ENCODE measurements at regions not wholly inside any gene's neighbourhood (a gene's known extent, or its start where the extent isn't known, plus 50 kb on each side); places are given as distances from the start of the nearest gene placed in this dataset.
"Not testable (repeated sequence)": the region's sequence is repeated elsewhere in the genome, so short reads cannot be mapped to it uniquely, and the experiment has no call there.

DNA sequence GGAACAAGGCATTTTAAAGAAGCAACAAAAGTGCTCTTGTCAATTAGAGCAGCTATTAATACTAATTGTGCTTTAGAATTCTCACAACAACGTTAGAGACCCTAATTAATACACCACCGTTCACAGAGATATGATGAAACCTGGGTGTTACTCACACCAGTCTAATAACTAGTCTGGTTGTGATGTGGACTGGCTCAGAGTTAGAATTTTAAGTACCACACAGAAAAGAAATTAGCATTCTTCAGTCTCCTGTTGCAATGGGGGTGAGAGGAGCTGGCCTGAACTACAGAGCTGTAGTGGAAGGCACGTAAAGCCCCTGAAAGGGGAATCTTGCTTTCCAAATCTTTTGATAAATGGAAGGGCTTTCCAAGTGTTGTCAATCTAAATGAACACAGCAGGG, 240.8 kb upstream of the TOX3 start:
- no peak for DNase-seq (ENCODE audit: low spot score)

DNA sequence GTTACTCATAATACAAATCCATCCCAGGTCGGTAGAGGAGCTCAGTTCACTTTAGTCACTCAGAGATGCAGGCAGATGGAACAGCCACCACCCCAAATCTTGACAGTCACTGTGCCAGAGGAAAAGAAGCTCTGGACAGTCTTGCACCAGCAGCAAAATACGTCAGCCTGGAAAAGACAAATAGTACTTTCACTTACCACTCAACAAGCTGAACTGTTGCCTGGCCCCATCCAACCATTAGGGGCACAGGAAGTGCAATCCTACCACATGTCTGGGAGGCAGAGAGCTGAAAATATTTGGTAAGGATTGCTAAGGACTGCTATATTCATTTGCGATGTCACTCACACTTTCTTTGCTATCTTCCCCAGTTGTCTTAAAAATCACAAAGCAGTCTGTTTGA, 239.1 kb upstream of the TOX3 start:
- DNase-seq (ENCODE audit: low spot score) = peak; percentile 16

DNA sequence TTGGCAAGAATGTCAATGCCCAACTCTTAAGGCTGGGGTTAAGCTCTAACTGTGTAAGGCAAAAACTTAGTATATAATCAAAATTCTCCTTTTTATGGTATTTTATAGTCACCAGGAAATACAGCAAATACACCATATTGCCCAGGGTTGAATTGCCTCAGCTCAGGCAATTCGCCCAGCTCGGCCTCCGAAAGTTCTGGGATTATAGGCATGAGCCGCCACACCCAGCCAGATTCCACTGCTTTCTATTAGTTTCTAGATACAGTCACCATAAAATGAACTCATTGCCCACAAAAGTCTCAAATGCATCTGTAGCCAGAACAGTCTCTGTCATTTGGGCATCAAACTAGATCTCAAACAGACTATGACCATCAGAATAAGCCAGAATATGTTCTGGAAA, 238.7 kb upstream of the TOX3 start:
- DNase-seq (ENCODE audit: low spot score) = no peak

DNA sequence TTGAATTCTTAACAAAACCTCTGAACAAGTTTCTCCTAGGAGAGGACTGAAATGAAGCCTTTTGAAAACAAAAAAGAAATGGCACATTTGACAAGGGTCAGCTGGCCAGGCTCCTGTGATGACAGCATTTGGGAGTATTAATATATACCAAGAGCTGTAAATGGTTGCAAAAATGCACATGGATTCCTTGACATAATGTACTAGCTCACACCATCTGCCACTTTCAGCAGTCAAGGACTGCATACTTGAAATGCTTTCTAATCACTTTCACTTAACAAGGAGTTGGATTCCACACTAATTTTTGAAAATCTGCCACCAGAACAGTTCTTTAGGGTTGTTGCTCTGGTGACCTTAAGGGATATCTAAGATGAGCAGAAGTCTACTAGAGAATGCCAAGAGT, 236.7 kb upstream of the TOX3 start:
- DNase-seq (ENCODE audit: low spot score) = no peak

DNA sequence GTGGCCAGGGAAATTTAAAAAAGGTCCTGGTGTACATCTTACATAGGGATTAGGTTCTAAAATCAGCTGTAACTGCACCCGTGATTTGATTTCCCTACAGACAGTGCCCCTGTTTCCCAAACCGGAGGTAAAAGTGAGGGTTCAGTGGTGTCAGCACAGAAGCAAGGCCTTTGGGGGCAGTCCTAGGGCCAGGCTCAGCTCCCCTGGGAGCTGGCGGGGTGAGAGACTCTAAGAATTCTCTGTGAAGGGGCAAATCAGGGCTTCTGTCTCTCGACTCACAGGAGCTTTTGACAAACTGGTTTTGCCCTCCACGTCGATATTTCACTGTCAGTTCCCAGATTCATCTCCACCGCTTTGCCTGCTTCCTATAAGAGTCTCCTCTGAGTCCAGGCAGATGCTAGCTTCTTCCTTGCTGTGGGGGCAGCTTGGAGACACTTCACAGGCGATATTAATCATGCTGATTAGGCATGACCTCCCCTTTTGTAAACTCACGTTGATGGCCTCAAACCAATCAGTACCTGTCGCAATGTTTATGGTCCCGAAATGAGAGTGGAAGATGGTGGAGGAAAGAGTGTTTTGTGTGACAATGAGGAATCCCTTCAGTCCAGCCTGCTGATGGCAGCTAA, 234.2 kb upstream of the TOX3 start:
- DNase-seq (ENCODE audit: low spot score) = no peak

DNA sequence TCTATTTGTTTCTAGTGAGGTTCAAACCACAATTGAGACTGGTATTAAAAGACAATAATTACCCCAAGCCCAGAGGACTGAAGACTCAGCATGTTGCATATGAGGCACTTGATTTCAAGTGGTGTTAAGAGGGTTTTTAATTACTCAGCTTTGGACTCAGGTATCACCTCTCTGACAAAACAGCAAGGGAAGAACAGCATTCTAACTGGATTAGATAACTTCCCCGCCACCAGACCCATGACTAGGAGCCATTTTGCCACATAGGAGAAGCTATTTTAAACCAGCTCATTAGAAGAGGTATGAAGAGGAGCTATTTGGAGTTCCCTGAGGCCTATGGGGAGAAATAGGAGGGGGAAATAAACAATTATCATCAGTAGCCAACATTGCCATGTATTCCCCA, 226.1 kb upstream of the TOX3 start:
- no peak for DNase-seq (ENCODE audit: low spot score)

DNA sequence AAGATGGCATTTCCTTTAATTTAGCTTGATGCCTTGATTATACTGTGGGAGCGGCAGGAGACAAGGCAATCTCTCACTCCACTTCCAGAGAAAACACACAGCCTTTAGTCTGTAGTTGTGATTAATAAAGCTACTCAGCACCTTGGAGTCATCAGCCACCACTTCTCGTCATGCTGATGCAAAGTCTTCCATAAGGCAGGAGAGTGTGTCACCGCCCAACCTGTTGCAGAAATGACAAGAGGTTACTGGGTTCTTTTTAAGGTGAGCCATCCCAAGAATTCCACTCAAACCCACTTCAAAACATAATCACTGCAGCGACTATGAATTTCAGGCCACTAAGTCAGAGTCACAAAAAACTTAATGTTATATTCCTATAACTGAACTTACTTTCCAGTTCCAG, 223.9 kb upstream of the TOX3 start:
- no peak for DNase-seq (ENCODE audit: low spot score)

DNA sequence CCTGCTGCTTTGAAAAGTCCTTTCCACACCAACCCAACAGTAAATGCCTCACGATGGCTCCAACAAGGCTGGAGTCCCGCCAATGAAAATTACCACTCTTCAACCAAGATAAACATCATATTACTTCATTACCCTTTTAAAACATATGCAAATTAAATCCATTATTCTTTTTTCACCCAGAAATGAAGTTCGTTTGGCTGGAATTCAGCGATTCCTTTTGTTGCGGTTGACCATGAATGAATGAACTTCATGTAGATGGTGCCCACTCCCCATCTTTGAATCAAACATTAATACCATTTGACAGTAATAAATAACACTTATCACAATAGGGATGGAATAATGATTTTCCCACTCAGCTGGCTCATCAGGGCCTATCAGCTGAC, 211.5 kb upstream of the TOX3 start:
- DNase-seq (ENCODE audit: low spot score) = no peak

DNA sequence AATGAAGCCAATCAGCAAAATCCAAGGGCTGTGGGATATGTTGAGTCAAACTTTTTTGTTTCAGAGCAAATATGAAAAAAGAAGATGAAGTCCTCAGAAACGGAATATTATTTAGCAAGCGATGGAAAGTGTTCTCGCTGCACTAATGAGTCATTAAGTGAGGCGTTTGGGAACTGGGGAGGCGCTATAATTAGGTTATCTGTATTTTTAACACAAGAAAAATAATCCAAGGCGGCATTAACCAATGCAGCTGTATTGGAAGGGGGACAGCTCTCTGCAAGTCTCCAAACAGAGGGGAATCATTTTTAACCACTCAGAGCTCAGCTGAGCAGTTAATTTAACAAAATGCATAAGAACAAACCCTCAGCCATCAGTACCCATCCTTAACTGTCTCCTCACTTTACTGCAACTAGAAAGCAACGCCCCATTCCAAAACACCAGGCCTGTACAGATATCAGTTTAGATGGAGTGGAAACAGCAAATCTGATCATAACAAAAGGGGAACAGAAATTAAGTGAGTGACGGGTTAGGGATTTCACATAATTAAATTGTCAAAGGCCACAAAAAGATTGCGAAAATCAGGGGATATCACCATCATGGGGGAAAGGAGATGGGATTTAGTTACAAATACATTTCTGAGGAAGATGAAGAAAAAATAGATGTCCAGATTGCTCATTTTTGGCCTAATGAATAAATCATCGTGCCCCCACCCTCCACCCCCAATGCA, 211.0 kb upstream of the TOX3 start:
- no peak for DNase-seq (ENCODE audit: low spot score)

DNA sequence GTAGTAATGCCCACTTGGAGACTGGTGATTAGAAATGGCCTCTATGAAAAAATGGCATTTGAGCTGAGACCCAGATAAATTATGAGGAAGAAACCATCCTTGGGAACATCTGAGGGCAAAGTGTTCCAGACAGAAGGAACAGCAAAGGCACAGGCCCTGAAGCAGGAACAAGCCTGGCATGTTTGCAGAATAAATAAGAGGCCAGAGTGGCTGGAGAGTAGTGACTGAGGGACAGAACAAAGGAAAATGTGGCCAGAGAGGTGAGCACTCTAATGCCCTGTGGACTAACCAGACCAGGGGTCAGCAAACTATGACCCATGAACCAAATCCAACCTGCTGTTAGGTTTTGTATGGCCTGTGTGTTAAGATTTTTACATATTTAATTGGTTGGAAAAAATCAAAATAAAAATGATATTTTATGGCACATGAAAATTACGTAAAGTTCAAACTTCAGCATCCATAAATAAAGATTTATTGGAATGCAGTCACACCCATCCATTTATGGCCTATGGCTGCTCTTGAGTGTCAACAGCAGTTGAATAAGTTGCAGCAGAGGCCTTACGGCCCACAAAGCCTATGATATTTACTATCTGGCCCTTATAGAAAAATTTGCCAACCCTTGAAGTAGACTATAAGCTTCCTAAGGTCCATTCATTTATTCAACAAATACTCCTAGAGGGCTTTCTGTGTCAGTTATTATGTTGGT, 210.0 kb upstream of the TOX3 start:
- DNase-seq (ENCODE audit: low spot score) = no peak

DNA sequence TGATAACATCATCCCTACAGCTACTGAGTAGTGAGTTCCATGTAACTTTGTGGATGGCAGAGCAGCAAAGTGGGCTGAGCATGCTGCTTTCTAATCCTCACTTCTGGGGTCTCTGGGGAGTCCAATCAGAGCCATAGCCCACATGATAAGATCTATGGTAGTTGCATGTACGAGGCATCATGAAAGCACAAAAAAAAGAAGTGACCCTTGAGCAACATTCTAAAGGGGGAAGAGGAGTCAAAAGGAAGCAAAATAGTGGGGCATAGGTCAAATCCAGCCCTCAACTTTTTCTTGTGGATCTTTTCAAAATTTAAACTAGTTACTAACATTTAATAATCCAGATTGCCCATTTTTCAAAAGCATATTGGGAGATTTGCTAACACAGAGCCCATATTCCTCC, 208.5 kb upstream of the TOX3 start:
- no peak for DNase-seq (ENCODE audit: low spot score)

DNA sequence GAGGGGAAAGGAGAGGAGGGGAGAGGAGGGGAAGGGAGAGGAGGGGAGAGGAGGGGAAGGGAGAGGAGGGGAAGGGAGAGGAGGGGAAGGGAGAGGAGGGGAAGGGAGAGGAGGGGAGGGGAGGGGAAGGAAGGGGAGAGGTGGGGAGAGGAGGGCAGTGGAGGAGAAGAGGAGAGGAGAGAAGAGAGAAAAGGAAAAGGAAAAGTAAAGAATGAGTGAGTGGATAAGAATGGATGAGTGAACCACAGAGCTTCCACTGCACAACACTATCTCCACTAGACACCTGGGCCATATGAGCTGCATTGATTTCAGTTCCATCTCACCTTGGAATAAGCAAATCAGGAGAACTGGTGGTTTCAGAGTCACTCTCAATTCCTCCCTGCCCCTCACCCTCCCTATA, 204.1 kb upstream of the TOX3 start:
- no peak for DNase-seq (ENCODE audit: low spot score)

DNA sequence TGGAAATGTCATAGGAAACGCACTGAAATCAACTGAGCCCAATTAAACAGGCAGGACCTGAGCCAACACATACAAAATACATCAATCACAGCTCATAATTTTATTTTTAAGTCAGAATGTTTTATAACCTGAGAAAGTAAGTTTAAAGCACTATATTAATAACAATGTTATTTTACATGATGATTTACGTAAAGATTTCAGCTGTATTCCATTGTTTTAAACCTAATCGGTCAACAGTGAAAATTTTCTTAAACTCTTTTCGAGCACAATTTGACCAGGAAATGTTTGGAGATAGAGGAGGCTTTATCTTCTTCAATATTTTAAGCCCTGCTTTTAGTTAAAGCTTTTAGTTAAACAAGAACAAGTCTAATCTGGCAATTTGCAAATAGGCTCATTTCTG, 201.8 kb upstream of the TOX3 start:
- DNase-seq (ENCODE audit: low spot score) = no peak

DNA sequence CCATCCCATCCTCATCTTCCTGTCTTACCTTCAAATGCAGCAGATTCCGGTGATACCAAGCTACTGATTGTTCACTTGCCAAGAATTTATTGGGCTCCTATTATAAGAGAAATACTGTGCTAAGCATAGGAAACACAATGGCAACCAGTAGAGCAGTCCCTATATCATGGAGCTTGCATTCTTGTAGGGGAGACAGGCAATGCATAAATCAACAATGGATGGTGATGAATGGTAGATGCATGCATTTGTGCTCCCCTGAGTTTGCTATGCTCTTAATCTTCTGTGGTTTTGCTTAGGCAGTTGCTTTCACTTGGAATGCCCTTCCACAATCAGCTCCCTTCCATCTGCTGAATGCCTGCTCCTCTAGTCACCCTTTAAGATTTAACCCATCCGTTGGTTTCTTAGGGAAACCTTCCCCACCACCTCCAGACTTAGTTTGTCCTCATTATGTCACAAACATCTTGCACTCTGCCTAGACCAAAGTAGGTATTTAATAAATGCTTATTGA, 200.2 kb upstream of the TOX3 start:
- DNase-seq (ENCODE audit: low spot score) = no peak

DNA sequence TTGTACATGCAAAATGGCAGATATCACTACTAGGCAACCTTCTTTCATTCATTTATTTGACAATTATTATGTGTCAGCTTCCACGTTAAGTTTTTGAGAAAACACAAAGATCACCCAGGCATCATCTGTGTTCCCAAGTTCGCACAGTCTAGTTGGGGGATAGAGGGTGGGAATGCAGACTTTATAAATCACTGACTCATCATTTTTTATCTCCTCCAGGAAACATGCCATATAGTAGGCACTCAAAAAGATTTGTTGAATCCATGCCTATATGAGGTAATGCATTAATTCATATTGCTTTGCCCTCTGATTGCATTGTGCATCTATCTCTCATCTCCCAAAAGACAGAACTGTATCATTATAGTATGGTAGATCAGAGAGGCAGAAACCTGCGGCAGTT, 196.8 kb upstream of the TOX3 start:
- DNase-seq (ENCODE audit: low spot score) = no peak

DNA sequence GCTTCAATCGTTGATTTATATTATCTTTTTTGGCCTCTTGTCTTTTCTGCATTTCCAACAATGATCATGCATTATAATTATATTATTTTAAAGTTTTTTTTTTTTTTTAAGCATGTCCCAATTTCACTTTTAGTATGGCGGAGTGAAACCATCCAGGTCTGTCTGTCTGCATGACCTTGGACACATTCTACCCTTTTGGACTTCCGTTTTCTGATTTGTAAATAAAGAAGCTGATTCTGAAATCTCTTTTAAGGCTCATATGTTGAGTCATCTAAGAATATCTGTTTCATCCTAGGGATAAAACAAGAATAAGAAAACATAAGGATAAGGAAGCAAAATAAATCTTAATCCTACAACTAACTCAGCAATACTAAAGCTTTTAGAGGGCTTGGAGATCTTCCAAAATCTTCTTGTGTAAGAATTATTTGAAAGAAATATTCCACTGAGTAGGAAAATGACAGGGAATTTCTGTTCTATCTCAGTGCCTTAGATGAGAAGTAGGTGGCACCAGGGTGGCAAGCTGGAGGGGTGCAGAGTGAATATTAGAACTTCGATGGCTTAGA, 195.7 kb upstream of the TOX3 start:
- DNase-seq (ENCODE audit: low spot score) = peak; percentile 68

DNA sequence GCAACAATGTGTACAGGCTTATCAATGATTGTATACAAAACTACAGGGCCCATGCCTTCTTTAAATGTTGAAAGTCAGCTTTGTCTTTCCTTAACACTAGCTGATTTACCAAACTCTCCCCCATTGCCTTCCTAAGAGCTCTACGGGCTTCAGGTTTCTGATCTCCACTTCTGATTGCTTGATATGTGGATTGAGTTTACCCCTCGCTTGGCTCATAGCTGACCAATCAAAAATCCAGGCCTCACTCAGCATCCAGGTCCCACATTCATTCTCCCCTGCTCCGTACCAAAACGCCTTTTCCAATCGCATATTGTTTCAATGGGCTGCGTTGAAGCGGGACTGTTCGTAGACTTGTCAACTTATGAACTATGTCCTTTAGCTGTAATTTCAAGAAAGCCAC, 195.1 kb upstream of the TOX3 start:
- DNase-seq (ENCODE audit: low spot score) = no peak

DNA sequence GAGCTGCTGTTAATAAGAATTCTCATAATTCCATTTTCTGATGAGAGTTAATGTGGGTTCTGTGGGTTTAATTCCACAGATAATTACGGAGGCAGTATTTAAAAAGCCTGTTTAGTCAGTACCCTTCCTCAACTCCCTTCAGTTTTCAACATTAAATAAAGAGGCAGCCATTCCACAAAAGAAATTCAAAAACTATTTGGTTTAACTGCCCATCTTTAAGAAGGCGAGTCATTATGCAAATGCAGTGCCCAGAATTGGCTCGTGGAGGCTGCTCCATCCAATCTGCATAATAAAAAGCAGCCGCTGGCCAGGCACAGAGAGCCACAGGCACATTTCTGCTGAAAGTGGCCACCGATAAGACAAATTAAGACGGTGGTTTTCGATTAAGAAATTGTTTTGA, 194.4 kb upstream of the TOX3 start:
- no peak for DNase-seq (ENCODE audit: low spot score)

DNA sequence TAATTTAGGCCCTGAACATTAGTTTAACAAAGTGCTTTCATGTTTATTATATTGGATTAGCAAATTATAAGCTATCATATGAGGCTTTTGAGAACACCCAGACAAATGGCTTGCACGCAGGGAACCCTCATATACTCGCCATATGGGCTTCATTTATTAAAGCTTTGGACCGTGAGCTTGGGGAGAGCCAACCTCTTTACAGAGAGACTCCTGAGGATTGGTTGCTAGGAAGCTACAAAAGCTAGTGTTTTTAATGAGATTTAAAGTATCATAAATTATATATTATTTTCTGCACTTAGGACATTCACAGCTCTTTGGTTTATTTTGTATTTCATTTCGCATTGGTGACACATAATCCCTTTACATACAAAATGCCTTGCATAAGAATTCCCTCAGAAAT, 193.8 kb upstream of the TOX3 start:
- DNase-seq (ENCODE audit: low spot score) = no peak

DNA sequence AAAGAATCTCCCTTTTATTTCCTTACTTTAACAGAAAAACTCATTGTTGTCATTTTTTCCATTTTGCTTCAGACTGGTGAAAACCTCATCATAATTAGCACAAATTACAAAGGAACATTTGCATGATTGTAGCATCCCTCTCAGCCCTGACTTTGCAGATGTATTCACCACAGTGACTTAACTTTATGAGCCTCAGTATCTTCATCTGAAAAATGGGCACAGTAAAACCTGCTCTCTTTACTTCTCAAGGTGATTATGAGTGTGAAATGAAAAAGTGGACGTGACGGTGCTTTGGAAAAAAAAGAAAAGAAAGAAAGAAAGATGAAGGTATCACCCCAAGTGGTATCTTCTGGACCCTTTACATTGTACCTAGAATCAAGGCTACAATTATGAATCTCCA, 193.4 kb upstream of the TOX3 start:
- no peak for DNase-seq (ENCODE audit: low spot score)

DNA sequence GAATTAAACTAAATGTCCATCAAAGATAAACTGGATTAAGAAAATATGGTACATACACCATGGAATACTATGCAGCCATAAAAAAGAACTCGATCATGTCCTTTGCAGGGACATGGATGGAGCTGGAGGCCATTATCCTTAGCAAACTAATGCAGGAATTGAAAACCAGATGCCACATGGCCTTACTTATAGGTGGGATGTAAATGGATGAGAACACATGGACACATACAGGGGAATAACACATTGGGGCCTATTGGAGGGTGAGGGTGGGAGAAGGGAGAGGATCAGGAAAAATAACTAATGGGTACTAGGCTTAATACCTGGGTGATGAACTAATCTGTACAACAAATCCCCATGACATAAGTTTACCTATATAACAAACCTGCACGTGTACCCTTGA, 192.0 kb upstream of the TOX3 start:
- not testable (repeated sequence) for DNase-seq (ENCODE audit: low spot score)

DNA sequence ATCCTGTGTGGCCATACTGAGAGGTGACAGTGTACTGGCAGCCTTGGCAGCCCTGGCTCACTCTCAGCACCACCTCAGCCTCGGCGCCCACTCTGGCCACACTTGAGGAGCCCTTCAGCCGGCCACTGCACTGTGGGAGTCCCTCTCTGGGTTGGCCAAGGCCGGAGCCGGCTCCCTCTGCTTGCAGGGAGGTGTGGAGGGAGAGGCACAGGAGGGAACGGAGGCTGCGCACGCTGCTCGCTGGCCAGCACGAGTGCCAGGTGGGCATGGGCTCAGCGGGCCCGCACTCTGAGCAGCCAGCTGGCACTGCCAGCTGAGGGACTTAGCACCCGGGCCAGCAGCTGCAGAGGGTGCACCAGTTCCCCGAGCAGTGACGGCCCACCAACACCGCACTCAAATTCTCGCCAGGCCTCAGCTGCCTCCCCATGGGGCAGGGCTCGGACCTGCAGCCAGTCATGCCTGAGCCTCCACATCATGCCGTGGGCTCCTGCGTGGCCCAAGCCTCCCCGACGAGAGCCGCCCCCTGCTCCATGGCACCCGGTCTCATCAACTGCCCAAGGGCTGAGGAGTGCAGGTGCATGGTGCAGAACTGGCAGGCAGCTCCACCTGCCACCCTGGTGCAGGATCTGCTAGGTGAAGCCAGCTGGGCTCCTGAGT, 184.4 kb upstream of the TOX3 start:
- DNase-seq (ENCODE audit: low spot score) = no peak

Data from umbilical cord (tissue), 1 donor.